Cerebellar nuclear complex (tissue), 1 donor: ENCODE measurements at regions not wholly inside any gene's neighbourhood (a gene's known extent, or its start where the extent isn't known, plus 50 kb on each side); places are given as distances from the start of the nearest gene placed in this dataset.
"Not testable (repeated sequence)": the region's sequence is repeated elsewhere in the genome, so short reads cannot be mapped to it uniquely, and the experiment has no call there.

Experiments
- DNase-seq, 2 experiments: peaks; one replicate each; lab custom pipeline; 2025; lab: John Stamatoyannopoulos, UW

DNA sequence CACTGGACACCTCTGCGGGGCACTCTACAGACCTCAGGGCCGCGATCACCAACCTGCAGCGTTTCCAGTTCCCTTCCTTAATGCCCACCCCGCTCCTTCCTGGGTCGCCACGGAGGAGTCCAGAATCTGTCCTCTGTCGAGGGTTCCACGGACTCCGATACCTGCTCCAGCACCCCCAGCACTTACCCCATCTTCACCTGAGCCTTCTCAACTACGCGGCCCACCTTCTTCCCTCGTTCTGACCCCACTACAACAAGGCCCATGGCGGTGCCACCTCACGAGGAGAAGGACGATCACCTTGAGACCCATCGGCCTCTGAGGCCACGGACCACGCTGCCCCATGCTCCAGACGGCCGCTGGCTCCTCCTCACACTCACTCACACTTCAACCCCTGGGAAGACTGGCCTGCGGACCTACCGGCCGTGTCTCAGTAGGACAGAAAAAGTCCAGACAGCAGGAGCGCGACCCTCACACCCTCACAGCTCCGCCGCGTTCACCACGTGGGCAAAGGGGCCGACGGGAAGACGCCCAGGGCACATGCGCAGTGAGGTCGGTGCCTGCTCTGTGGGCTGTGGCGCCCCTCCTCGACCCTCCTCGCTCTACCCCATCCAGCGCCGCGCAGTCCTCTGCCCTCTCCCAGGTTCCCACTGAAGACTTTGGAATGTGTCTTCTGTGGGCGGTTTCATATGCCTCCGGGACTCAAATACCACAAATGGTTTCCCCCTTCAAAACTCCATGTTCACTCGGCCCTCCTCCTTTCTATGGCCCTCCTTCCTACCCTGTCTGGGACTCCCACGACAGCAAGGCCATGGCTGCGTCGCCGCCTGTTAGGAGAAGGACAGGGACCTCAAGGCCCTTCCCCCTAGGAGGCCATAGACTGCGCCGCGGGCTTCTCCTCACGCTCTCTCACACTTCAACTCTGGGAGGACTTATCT is 193.9 kb upstream of the PHF14 start:
- DNase-seq: no peak

DNA sequence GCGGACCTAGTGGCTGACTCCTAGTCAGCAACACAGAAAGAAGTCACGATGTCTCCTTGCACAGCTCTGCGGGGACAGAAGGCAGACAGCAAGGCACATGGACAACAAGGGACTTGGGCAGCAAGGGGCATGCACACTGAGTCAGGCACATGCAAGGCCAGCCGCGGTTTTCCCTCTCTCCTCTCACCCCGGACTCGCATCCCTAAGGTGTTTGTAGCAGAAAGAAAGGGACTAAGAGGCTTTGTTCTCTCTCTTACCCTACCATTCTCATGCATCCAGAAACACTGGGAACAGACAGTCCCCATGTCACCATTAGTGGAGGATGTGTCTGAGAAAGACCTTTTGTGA is 193.3 kb upstream of the PHF14 start:
- DNase-seq: no peak

DNA sequence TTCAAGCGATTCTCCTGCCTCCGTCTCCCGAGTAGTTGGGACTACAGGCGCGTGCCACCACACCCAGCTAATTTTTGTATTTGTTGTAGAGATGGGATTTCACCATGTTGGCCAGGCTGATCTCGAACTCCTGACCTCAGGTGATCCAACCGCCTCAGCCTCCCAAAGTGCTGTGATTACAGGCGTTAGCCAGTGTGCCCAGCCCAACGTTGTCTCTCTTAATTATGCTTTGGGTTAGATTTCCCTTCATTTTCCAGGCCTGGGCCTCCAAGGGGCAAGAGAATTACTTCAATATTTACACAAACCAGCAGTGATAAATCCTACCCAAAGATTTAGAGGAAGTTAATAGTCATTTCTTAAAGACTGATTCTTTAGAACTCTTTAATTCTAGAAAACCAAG is 186.7 kb upstream of the PHF14 start:
- DNase-seq: not testable (repeated sequence)

DNA sequence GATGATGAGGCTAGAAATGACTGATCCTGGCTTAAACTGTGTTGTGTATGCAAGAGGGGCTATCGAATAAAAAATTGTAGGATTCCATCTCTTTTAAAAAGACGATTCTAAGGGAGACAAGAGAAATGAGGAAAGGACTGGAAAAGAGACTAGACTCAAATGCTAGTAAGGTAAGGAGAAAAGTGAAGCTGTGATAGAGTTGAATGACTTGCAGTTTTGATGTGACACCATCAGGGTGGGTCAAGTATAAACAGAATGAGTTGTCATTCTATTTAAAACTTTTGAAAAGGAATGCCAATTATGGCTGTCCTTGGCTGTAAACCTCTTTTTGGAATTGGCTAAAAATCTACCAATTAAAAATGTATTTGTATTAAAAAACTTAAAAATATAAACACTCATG is 184.5 kb upstream of the PHF14 start:
- DNase-seq: no peak

DNA sequence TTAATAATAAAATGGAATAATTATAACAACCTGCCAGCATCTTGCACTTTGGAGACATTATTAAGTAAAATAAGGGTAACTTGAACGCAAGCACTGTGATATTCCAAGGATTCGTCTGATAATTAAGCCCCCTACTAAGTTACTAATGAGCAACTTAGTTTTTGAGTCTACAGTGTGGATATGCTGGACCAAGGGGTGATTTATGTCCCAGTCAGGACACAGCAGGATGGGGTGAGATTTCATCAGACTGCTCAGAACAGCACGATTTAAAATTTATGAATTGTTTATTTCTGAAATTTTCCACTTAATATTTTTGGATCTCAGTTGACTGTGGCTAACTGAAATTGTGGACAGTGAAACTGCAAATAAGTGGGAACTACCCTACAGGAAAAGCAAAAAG is 182.8 kb upstream of the PHF14 start:
- no peak for DNase-seq

DNA sequence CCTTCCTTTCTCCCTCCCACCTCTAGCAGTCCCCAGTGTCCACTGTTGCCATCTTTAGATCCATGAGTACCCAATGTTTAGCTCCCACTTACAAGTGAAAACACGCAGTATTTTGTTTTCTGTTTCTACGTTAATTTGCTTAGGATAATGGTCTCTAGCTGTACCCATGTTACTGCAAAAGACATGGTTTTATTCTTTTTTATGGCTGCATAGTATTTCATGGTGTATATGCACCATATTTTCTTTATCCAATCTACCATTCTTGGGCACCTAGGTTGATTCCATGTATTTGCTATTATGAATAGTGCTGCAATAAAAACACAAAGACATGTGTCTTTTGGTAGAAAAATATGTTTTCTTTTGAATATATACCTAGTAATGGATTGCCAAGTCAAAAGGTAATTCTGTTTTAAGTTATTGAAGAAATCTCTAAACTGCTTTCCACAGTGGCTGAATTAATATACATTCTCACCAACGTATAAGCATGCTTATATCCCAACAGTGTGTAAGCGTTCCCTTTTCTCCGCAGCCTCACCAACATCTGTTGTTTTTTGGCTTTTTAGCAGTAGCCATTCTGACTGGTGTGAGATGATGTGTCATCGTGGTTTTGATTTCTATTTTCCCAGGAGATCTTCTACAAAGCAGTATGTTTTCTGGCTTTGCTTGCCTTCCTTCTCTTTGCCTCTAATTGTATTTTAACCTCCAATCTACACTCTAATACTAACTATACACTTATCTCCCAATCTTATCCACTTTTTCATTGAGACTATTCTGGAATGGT is 179.5 kb upstream of the PHF14 start:
- DNase-seq: no peak

DNA sequence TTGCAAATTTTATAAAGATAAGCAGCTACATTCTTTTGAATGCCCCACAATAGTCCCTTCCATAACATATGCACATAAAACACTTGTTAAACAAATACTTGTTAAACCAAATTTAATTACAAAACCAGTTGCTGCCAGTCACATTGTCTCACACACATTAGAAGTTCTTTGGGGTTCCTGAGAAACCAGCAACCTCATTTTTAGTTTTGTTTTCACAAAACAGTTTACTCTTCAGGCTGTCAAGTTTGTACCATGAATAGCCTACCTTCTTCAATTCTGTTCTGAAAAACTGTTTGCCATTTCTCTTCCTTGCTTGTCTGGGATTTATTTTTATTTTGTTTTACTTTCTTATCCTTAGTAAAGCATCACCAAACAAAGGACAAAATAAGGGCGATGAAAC is 176.5 kb upstream of the PHF14 start:
- DNase-seq: no peak

DNA sequence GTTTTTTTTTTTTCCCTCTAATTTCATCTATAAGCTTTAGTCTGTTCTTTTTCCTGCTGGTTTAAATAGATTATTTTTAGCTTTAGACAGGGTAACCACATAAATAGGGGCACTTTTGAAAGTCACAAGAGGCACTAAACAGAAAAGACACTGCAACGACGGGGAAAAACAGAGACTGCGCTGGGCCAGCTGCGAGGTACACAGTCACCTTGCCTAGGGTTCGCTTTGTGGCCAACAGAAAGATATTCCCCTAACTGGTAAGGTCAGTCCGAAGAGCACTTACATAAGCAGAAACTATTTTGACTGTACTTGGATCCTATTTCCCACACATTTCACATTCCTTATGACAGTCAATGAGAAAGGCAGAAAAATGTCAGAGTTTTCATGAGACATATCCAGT is 175.6 kb upstream of the PHF14 start:
- no peak for DNase-seq

DNA sequence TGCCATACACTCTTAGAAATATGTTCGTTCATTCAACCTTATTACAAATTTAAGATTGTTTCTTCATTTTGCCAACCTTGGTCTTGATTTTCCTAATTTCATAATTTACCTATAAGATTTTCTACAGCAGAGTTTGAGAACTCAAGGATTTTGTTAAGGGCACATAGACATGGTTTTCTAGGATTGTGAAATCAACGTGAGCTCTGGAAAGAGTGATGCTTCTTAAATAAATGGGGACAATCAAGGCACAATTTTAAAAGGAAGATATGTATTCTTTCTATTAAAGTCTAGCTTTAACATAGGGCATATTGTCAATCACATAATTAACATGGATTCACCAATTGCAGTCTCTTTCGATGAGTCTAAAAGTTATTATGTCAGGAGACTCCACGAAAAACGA is 174.2 kb upstream of the PHF14 start:
- no peak for DNase-seq

DNA sequence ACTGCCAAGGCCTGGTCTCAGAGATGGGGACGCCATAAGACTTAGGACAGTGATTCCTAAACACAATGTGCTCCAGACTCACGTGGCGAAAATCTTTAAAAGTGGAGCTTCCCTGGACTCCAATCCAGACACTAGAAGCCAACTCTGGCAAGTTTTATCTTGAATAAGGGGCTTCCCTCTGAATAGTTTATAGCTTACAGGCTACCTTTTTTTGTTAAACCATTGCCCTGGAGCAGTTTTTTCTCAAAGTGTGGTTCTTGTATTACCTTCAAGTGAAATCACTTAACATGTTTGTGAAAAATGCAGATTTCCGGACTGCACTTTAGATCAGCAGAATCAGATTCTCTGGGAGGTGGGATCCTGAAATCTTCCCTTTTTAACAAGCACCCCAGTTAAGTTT is 171.7 kb upstream of the PHF14 start:
- no peak for DNase-seq

DNA sequence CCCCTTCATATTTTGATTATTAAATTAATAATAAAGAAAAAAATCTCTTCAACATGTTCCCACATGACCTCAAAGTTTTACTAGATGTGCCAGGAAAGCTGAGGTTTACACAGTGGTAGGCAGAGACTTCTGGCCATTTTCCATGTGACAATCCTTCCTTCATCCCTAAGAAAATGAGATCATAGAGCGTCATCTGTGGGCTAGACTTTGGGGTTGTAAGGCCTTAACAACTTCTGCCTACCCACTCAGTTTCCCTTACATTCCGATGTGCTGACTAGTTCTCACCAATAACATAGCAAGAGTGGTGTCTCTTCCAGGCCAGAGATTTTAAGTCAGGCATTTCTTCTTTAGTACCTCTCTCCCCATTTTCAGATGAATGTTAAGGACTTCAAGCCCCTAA is 171.1 kb upstream of the PHF14 start:
- no peak for DNase-seq

DNA sequence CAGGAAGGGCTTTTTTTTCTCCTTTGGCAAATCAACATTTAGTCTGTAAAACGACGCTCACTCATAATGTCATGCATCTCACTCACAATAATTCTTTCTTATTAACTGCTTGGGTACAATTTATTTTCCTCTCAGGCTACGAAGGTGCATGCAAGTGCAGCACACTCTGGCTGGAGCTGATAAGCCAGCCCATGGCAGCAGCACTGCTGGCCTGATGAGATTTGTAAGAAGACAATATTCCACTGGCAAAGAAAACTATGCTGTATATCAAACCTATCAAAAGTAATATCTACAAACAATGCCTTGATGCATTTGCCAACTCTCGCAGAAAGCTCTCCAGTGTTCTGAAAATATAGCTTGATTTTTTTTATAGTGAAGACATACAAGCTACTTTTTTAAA is 170.0 kb upstream of the PHF14 start:
- DNase-seq: no peak

DNA sequence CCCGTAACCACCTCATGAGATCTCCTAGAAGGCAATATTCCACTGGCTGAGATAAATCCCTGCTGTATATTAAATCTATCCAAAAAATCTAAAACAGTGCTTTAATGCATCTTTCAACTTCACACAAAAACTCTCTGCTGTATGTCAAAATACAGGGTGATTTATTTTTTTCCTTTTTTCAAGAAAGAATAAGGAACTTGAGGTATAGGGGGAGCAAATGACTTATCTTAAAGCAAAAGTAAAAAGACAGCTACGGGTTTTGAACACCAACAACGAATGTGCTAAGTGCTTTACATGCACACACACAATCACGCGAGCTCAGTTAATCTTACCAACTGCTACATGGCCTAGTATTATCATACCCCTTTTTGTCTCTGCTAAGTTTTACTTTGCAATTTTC is 168.9 kb upstream of the PHF14 start:
- DNase-seq: no peak

DNA sequence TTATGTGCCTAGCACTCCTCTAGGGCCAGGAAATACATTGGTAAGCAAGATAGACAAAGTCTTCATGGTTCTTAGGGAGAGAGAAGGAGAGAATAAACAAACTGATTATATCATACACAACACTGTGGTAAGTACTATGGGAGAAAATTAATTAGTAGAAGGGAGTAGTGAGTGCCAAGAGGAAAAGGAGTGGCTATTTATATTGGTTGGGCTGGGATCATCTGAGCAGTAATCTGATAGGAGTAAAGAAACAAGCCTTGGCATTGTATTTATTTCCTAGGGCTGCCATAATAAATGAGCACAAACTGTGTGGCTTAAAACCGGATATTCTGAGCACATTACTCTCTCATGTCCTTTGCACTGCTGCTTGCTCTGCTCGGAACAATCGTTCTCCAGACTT is 158.1 kb upstream of the PHF14 start:
- no peak for DNase-seq

DNA sequence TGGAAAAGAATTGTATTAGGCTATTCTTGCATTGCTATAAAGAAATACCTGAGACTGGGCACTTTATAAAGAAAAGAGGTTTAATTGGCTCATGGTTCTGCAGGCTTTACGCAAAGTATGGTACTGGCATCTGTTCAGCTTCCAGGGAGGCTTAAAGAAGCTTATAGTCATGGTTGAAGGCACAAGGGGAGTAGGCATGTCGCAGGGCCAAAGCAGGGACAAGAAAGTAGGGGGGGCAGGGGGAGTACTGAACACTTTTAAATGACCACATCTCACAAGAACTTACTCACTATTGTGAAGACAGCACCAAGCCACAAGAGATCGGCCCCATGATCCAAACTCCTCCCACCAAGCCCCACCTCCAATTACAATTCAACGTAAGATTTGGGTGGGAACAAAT is 152.5 kb upstream of the PHF14 start:
- DNase-seq: no peak

DNA sequence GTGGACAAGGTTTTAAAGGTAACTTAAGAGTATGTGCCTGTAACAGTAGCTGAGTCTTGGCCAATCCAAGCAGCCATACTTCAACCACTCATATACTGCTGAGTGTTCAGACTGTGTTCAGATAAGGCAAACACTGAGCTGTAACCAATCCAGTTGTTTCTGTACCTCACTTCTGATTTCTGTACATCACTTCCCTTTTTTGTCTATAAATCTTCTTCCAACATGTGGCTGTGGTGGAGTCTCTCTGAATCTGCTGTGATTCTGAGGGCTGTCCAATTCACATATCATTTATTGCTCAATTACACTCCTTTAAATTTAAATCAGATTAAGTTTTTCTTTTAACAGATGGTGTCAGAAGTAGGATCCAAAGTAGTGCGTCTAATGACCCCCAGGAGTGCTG is 149.5 kb upstream of the PHF14 start:
- DNase-seq: no peak

DNA sequence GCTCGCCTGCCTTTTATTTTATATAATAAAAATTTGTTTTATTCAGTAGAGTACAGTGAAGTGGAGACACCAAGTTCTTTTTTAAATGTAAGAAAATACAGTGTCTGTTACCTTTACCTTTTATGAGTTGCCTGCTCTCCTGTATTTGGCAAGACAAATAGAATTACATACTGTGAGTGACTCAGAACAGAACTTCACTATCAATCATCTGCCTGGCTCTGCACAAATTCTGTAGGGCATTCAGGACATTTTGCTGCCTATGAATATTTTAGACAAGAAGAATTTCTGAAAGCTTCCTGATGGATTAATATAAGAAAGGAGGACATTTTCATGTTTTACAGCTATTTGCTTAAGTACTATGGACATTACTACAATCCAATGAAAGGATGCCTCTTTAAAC is 135.4 kb upstream of the PHF14 start:
- DNase-seq: no peak

DNA sequence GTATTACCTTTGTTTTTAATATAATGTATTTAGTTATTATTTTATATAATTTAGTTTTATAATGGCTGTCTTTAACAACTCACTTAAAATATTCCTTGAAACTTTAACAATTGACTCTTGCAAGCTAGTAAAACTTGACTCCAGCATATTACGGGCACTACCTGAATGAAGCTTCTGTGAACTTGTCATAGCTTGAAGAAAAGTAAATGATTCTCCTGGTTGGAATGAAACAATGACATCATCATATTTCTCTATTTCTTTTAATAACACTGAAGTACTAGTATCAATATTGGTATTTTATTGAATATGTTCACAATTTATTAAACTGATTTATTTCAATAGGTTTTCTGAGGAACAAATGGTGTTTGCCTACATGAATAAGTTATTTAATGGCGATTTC is 128.4 kb upstream of the PHF14 start:
- no peak for DNase-seq

DNA sequence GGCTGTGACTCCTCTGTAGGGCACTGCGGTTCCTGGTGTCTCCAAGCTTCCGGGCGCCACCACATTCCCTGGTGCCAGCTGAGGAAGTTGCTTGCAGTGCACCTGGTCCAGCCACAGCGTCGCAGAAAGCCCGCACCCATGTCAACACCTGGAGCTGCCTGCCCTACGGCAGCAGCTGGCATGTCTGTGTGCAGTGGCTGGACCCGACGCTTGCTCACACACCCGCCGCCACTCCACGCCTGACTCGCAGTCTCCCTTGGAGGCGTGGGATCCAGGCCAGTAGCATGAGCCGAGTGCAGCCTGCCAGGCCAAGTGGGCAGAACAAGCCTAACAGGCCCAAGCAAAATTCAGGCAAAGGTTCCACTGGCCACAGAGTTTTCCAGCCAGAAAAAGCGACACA is 118.1 kb upstream of the PHF14 start:
- no peak for DNase-seq

DNA sequence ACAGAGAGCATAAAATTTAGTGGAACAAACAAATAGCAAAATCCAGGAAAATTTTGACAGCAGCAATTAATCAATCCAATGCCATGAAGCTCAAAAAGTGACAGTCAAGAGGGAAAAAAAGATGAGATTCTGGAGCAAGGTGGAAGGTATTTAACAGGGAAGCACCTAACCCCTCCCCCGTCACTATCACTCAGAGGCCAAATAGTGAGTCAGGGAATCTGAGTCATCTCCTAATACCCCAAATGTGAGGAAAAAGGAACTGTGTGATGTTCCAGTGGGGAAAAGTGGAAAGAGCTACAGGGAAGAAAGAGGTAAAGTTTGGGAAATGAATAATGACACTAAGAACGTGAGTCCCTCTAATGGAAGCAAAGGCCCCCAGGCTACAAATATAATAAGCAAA is 113.2 kb upstream of the PHF14 start:
- DNase-seq: no peak

DNA sequence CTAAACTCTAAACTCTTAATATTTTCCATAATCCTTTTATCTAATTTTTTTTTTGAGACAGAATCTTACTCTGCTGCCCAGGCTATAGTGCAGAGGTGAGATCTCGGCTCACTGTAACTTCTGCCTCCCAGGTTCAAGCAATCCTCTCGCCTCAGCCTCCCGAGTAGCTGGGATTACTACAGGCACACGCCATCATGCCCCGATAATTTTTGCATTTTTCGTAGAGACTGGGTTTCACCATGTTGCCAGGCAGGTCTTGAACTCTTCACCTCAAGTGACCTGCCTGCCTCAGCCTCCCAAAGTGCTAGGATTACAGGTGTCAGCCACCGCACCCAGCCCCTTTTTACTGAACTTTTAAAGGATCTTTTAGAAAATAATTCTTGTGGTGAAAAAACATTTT is 110.2 kb upstream of the PHF14 start:
- no peak for DNase-seq

DNA sequence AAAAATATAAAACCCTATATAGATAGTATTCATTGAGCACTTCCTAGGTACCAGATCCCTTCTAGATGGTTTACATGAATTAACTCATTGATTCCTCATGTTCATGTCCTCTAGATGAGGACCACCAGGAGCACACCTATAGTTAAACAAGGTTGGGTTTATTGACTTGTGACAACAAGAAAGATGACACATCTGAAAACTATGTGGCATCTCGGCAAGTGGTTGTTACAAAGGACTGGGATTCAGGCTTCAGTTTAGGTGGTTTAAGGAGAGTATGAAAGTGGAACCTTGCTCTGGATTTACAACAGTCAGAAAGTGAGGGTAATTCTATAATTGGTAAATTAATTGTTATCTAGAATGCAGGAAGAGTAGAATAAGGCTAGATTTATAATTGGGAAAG is 99.0 kb upstream of the PHF14 start:
- DNase-seq: no peak

DNA sequence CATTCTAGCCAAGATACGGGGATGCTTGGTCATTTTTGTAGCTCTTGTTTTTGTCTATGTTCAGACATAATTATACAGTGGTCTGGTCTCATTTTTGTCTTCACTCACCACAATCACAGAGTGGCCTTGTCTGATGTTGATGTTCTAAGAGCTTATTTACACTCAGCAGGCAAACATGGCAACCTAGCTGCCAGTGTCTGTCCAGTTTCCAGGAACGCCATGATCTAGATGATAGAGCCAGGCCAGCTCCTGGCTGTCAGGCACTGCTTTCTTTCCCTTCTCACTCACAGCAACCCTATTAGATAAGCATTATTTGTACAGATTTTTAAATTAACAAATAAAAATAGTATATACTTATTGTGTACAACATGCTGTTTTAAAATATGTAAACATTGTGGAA is 98.6 kb upstream of the PHF14 start:
- no peak for DNase-seq

DNA sequence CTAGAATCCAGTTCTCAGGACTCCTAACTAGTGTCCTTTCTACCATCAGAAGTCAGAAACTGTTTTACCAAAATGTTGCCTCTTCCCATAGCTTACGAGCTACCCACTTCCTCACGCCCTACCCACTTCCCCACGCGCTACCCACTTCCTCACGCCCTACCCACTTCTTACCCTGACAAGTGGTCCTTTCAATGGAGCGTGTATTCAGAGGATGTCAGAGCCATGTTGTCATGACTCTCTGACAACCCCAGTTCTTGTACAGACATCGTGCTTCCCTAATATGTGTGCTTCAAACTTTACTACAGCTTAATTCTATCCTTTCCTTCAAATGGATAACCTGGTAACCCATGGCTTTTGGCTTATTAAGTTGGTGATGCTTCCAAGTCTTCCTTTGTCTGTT is 84.8 kb upstream of the PHF14 start:
- DNase-seq: no peak
